Right lobe of liver (tissue), 4 donors: ENCODE measurements at regions not wholly inside any gene's neighbourhood (a gene's known extent, or its start where the extent isn't known, plus 50 kb on each side); places are given as distances from the start of the nearest gene placed in this dataset.

ENCODE experiments used
- POLR2A ChIP-seq: fragments of 450-650 bp; IDR thresholded peaks from one replicate; pipeline ENCODE4 v1.6.1; 2017; ENCODE audit warnings: antibody characterized with exemption, mild to moderate bottlenecking
- TF ChIP-seq, protein P1 (sequence below), 4 donors: fragments of 200-600 bp in 3 of 4; fragments of 450-650 bp in 1 of 4; IDR thresholded peaks; one replicate each; pipeline versions ENCODE4 v1.5.1 to v1.8.0; 2016 to 2022; ENCODE audit warnings: antibody characterized with exemption in 4 of 4, mild to moderate bottlenecking in 2 of 4
- donor health status: DM: no; HTN: no; CAD: no.
- donor health status: DM: no; HTN: no; CAD: no.
- donor health status: DM: no; HTN: yes; CAD: no.

DNA sequence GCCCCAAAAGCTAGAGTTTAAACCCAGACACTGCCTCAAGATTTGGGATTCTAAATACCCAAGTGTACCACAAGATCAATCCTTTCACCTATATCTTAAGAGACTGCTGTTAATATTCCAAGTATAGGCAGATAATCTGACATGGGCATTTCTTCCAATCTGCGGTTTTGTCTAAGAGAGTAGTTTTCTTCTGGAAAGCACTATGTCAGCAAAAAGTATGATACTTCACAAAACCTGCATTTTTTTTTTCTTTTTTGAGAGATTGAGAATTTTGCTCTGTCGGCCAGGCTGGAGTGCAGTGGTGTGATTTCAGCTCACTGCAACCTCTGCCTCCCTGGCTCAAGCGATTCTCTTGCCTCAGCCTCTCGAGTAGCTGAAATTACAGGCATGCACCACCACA is 190.7 kb upstream of the TYRP1 start:
- TF ChIP-seq, protein P1, sequence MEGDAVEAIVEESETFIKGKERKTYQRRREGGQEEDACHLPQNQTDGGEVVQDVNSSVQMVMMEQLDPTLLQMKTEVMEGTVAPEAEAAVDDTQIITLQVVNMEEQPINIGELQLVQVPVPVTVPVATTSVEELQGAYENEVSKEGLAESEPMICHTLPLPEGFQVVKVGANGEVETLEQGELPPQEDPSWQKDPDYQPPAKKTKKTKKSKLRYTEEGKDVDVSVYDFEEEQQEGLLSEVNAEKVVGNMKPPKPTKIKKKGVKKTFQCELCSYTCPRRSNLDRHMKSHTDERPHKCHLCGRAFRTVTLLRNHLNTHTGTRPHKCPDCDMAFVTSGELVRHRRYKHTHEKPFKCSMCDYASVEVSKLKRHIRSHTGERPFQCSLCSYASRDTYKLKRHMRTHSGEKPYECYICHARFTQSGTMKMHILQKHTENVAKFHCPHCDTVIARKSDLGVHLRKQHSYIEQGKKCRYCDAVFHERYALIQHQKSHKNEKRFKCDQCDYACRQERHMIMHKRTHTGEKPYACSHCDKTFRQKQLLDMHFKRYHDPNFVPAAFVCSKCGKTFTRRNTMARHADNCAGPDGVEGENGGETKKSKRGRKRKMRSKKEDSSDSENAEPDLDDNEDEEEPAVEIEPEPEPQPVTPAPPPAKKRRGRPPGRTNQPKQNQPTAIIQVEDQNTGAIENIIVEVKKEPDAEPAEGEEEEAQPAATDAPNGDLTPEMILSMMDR (IDR thresholded peaks at IDR 0.05): no peak
- TF ChIP-seq POLR2A: no peak
